ENCODE measurements at regions not wholly inside any gene's neighbourhood (a gene's known extent, or its start where the extent isn't known, plus 50 kb on each side); places are given as distances from the start of the nearest gene placed in this dataset.
"Not testable (repeated sequence)": the region's sequence is repeated elsewhere in the genome, so short reads cannot be mapped to it uniquely, and the experiment has no call there.

DNA sequence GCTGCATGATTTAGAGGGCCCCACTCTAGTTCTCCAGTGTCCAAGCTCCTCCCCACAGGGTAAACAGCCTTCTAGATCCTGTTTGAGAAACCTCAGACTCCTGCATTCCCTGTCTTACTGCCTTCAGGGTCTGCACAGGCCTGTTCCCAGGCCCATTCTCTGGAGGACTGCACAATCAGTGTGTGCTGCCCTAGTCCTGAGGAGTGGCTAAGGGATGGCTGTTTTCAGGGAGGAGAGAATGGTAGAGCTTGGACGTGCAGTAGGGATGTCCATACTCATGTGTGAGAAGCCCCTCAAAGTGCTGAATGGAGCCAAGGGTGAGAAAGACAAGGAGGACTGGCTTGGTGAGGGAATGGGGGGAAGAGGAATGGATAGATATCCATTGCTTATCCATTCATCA is 103.8 kb upstream of the CCDC90B start:
- TF ChIP-seq, protein P1, sequence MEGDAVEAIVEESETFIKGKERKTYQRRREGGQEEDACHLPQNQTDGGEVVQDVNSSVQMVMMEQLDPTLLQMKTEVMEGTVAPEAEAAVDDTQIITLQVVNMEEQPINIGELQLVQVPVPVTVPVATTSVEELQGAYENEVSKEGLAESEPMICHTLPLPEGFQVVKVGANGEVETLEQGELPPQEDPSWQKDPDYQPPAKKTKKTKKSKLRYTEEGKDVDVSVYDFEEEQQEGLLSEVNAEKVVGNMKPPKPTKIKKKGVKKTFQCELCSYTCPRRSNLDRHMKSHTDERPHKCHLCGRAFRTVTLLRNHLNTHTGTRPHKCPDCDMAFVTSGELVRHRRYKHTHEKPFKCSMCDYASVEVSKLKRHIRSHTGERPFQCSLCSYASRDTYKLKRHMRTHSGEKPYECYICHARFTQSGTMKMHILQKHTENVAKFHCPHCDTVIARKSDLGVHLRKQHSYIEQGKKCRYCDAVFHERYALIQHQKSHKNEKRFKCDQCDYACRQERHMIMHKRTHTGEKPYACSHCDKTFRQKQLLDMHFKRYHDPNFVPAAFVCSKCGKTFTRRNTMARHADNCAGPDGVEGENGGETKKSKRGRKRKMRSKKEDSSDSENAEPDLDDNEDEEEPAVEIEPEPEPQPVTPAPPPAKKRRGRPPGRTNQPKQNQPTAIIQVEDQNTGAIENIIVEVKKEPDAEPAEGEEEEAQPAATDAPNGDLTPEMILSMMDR (IDR thresholded peaks at IDR 0.05): no peak
- H4K20me1 ChIP-seq (ENCODE audit: insufficient read depth, low read length): no peaks in the 10 kb centered on the region
- no peaks in the 10 kb centered on the region for H3K4me1 ChIP-seq (ENCODE audit: control insufficient read depth in 1 of 2, insufficient read depth in 2 of 2, low read length in 2 of 2)
- H3K4me2 ChIP-seq (replicated peaks; ENCODE audit: extremely low read depth, low read length, poor library complexity, severe bottlenecking): no peak overlapping the region
- WGBS (ENCODE audit: insufficient coverage): 60% methylated on average over 1 of the region's 1 CpG
- no peak overlapping the region for H3K27ac ChIP-seq (ENCODE audit: low read depth in 1 of 2, low read length in 2 of 2)
- intact Hi-C loops (cut with micrococcal nuclease): no loop called here
- H3K9ac ChIP-seq (ENCODE audit: insufficient read depth, low read length, poor library complexity, severe bottlenecking): no peak overlapping the region
- no peaks in the 10 kb centered on the region for H3K79me2 ChIP-seq (ENCODE audit: insufficient read depth, low read length)
- Mint-ChIP-seq H3K36me3 (no peaks in the 10 kb centered on the region), H3K27me3 (ENCODE audit: low read depth in 3 of 3) (peaks cover 0 to 3% (median 0%) of the 10 kb centered on the region in 3 donors), H3K4me1 (no peaks in the 10 kb centered on the region), H3K9me3 (peaks cover 6 to 22% (median 14%) of the 10 kb centered on the region in 7 donors), H3K4me3 (no peak overlapping the region), H3K27ac (no peak overlapping the region)
- no peak for DNase-seq
- H3K36me3 ChIP-seq (replicated peaks in 1 of 2; ENCODE audit: control insufficient read depth in 1 of 2, insufficient read depth in 2 of 2, low read length in 2 of 2): no peaks in the 10 kb centered on the region
- H2AFZ ChIP-seq (ENCODE audit: insufficient read depth, low read depth, low read length, poor library complexity, severe bottlenecking): no peak overlapping the region
- peaks cover 4 to 9% of the 10 kb centered on the region in 2 donors for H3K9me3 ChIP-seq (replicated peaks in 1 of 2; ENCODE audit: control insufficient read depth in 1 of 2, insufficient read depth in 1 of 2, low read length in 2 of 2)
- H3K27me3 ChIP-seq (ENCODE audit: control insufficient read depth in 2 of 2, insufficient read depth in 2 of 2, low read length in 2 of 2): no peaks in the 10 kb centered on the region
- no peak overlapping the region for H3K4me3 ChIP-seq (replicated peaks in 1 of 3; ENCODE audit: low read depth in 2 of 3, low read length in 3 of 3)

DNA sequence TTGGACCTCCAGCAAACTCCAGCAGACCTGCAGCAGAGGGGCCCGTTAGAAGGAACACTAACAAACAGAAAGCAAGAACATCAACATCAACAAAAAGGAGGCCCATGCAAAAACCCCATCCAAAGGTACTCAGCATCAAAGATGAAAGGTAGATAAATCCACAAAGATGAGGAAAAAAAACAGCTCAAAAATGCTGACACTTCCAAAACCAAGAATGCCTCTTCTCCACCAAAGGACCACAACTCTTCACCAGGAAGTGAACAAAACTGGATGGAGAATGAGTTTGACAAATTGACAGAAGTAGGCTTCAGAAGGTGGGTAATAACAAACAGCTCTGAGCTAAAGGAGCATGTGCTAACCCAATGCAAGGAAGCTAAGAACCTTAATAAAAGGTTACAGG is 97.7 kb upstream of the CCDC90B start:
- H4K20me1 ChIP-seq (ENCODE audit: insufficient read depth, low read length); H3K4me3 ChIP-seq (replicated peaks in 1 of 3; ENCODE audit: low read depth in 2 of 3, low read length in 3 of 3); DNase-seq; H3K79me2 ChIP-seq (ENCODE audit: insufficient read depth, low read length); H3K4me3 Mint-ChIP-seq; H3K27me3 ChIP-seq (ENCODE audit: control insufficient read depth in 2 of 2, insufficient read depth in 2 of 2, low read length in 2 of 2); H3K4me1 ChIP-seq (ENCODE audit: control insufficient read depth in 1 of 2, insufficient read depth in 2 of 2, low read length in 2 of 2); H3K27ac ChIP-seq (ENCODE audit: low read depth in 1 of 2, low read length in 2 of 2); H3K9ac ChIP-seq (ENCODE audit: insufficient read depth, low read length, poor library complexity, severe bottlenecking); H2AFZ ChIP-seq (ENCODE audit: insufficient read depth, low read depth, low read length, poor library complexity, severe bottlenecking); H3K4me1 Mint-ChIP-seq; H3K36me3 Mint-ChIP-seq; H3K36me3 ChIP-seq (replicated peaks in 1 of 2; ENCODE audit: control insufficient read depth in 1 of 2, insufficient read depth in 2 of 2, low read length in 2 of 2); H3K27me3 Mint-ChIP-seq (ENCODE audit: low read depth in 3 of 3); H3K27ac Mint-ChIP-seq; intact Hi-C loops (cut with micrococcal nuclease); H3K4me2 ChIP-seq (replicated peaks; ENCODE audit: extremely low read depth, low read length, poor library complexity, severe bottlenecking): not testable (repeated sequence)
- WGBS (ENCODE audit: insufficient coverage): no CpG with 5 or more reads among the region's 1 CpG
- H3K9me3 Mint-ChIP-seq: peaks cover 11 to 28% (median 22%) of the 10 kb centered on the region in 7 donors
- H3K9me3 ChIP-seq (replicated peaks in 1 of 2; ENCODE audit: control insufficient read depth in 1 of 2, insufficient read depth in 1 of 2, low read length in 2 of 2): peaks cover 22 to 23% of the 10 kb centered on the region in 2 donors

Data from CD14-positive monocyte (primary cell).